ENCODE measurements at regions not wholly inside any gene's neighbourhood (a gene's known extent, or its start where the extent isn't known, plus 50 kb on each side); places are given as distances from the start of the nearest gene placed in this dataset.
A peak's percentile ranks its signal among the peaks of the same experiment; 100 is the strongest.

DNA sequence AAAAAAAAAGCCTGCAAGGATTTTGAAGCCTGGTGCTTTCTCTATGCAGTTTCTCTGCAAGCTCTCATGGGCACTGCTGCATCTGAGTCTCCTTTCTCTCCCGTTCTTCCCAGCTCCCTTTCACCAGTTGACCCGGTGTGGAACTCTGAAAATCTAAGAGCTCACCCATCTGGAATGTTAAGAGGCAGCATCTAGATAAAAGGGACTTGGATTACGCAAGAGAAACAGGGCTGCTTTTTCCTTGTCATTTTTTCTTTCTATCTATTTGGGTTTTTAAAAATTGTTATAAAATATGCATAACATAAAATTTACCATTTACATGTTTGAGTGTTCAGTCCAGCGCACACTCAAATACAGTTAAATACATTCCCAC, 95.2 kb upstream of the RPS6KA3 start:
- TF ChIP-seq NFRKB (IDR thresholded peaks at IDR 0.05), result no peak
- no peak for TF ChIP-seq ARNT (IDR thresholded peaks at IDR 0.05)
- TF ChIP-seq BHLHE40 (IDR thresholded peaks at IDR 0.05; ENCODE audit: borderline replicate concordance), result no peak
- TF ChIP-seq, protein P1, sequence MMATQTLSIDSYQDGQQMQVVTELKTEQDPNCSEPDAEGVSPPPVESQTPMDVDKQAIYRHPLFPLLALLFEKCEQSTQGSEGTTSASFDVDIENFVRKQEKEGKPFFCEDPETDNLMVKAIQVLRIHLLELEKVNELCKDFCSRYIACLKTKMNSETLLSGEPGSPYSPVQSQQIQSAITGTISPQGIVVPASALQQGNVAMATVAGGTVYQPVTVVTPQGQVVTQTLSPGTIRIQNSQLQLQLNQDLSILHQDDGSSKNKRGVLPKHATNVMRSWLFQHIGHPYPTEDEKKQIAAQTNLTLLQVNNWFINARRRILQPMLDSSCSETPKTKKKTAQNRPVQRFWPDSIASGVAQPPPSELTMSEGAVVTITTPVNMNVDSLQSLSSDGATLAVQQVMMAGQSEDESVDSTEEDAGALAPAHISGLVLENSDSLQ (IDR thresholded peaks at IDR 0.05), result no peak
- TF ChIP-seq ZNF384 (IDR thresholded peaks at IDR 0.05), result no peak
- no peak for TF ChIP-seq L3MBTL2 (conservative IDR thresholded peaks at IDR 0.05)
- TF ChIP-seq FOXA1 (IDR thresholded peaks at IDR 0.05), result no peak
- DNase-seq (ENCODE audit: extremely low spot score), result peak; percentile 19
- CTCF ChIA-PET, result interaction anchor here (0.6 kb wide), 1 partner anchor 57 kb away, joined by 3 read pairs; no protein-coding TSS in a partner anchor
- POLR2A ChIA-PET, result interaction anchor here (1.0 to 3.0 kb wide), 4 partner anchors 11 to 96 kb away, joined by 3 to 13 read pairs (median 4); no protein-coding TSS in a partner anchor

DNA sequence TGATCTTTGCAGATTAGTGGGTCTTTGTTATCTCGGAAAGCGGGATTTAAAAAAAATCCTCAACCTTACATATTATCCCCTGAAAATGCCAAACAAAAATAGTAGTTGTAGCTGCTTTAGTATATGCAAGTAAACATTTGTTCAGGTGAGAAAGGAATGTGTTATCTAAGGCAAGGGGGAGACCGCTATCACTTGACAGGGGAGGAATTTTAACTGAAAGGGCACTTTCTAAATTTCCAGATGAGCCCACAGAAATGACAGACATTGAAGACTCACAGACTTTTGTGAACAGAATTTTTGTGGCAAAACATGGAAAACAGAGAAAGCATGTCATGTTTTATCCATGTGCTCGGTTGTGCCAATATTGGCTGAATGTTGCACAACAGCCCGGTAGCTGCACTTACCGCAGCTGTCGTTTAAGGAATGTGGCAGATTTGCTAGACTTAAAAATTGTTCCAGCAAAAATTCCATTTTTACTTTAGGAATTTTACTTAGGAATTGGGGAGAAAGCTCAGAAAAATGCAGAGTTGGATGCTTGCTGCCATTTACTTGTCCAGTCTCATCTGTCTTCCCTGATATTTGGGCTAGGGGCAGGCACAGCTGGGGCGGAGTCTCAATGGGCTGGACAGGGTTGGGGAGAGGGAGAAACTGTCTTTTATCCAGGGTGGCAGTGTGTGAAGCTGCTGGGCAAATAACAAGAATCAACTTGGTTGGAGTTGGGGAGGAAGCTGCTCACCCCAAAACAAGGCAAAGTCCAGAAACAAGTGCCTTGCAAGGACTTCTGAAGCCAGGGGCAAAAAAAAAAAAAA, 94.6 kb upstream of the RPS6KA3 start:
- DNase-seq (ENCODE audit: extremely low spot score), result no peak
- no peak for TF ChIP-seq NFRKB (IDR thresholded peaks at IDR 0.05)
- TF ChIP-seq CTBP1 (IDR thresholded peaks at IDR 0.05; ENCODE audit: borderline replicate concordance), result no peak
- no peak for TF ChIP-seq ZNF384 (IDR thresholded peaks at IDR 0.05)
- POLR2A ChIA-PET, result interaction anchor here (1.0 to 3.0 kb wide), 4 partner anchors 11 to 96 kb away, joined by 3 to 13 read pairs (median 4); no protein-coding TSS in a partner anchor
- CTCF ChIA-PET, result interaction anchor here (0.6 kb wide), 1 partner anchor 58 kb away, joined by 3 read pairs; no protein-coding TSS in a partner anchor

DNA sequence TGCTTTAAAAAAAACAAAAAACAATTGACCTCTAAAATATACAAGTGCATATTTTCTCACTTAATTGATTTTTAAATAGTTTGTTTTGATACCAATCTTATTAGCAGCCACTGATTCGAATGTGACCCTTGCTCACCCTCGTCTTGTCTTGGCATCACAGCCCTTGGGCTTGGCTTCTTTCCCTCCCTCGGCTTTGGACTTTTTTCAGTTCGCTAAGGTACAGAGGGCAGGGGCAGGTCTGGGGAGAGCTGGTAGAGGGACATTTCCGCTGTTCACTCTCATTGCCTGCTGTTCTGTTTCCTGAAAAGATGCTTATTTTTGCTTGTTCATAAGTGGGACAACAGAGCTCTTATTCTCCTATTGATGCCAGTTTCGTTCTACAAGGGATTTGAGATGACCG, 88.5 kb upstream of the RPS6KA3 start:
- ChIA-PET POLR2A (no interaction called here), CTCF (interaction anchor here (0.6 kb wide), 1 partner anchor 450 kb away, joined by 6 read pairs; no protein-coding TSS in a partner anchor)
- TF ChIP-seq TARDBP (IDR thresholded peaks at IDR 0.05) (no peak), SP1 (IDR thresholded peaks at IDR 0.05) (no peak), NFRKB (IDR thresholded peaks at IDR 0.05) (no peak), L3MBTL2 (conservative IDR thresholded peaks at IDR 0.05) (no peak), ELF4 (IDR thresholded peaks at IDR 0.05) (no peak), BHLHE40 (IDR thresholded peaks at IDR 0.05; ENCODE audit: borderline replicate concordance) (no peak), HDGF (IDR thresholded peaks at IDR 0.05; ENCODE audit: borderline replicate concordance) (no peak), ARNT (IDR thresholded peaks at IDR 0.05) (no peak)
- TF ChIP-seq, protein P1 (IDR thresholded peaks at IDR 0.05), result no peak
- DNase-seq (ENCODE audit: extremely low spot score), result no peak

DNA sequence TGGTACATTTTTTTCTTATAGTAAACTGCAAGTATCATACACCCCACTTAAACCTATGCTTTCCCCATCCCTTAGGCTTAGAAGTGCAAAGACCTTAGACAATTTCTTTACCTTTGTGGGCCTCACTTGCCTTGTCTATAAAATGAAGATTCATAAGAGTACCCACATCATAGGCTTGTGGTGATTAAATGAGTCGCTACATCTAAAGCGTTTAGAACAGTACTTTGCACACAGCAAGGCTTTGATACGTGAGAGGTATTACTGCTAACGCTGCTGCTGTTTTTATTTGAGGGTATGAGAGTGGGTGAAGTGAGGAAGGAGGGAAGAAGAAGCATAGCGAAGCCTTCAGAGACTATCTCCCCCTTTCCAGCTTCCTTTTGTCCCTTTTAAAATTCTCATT, 87.8 kb upstream of the RPS6KA3 start:
- ChIA-PET CTCF (no interaction called here), POLR2A (no interaction called here)
- TF ChIP-seq NFRKB (IDR thresholded peaks at IDR 0.05) (no peak), ARNT (IDR thresholded peaks at IDR 0.05) (no peak), CTBP1 (IDR thresholded peaks at IDR 0.05; ENCODE audit: borderline replicate concordance) (no peak), FOXK2 (IDR thresholded peaks at IDR 0.05) (no peak), TARDBP (IDR thresholded peaks at IDR 0.05) (no peak), FOXA1 (IDR thresholded peaks at IDR 0.05) (no peak), LEF1 (IDR thresholded peaks at IDR 0.05; ENCODE audit: borderline replicate concordance) (no peak), ELF4 (IDR thresholded peaks at IDR 0.05) (no peak), FOXM1 (IDR thresholded peaks at IDR 0.05; ENCODE audit: borderline replicate concordance) (no peak), ZNF384 (IDR thresholded peaks at IDR 0.05) (no peak), L3MBTL2 (conservative IDR thresholded peaks at IDR 0.05) (no peak)
- TF ChIP-seq, protein P1 (IDR thresholded peaks at IDR 0.05), result no peak
- no peak for DNase-seq (ENCODE audit: extremely low spot score)

DNA sequence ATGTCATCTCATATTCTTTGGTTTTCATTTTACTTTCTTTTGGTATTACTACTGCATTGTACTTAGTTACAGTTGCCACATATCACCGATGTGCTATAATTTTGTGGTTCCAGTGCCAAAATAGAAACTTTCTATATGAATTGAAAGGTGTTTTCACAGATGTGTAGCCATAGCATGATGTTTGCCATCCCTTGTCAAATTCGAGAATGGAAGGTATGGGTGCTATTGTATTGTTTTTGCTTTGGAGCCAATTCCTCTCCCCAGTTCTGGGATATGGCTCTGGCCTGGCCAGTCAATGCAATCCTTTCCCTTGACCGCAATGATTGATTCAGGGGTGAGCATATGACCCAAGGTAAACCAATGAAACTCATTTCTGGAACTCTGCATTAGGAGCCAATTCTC, 86.2 kb upstream of the RPS6KA3 start:
- DNase-seq (ENCODE audit: extremely low spot score), result no peak
- ChIA-PET CTCF (no interaction called here), POLR2A (no interaction called here)
- TF ChIP-seq FOXM1 (IDR thresholded peaks at IDR 0.05; ENCODE audit: borderline replicate concordance) (no peak), NFRKB (IDR thresholded peaks at IDR 0.05) (no peak), LEF1 (IDR thresholded peaks at IDR 0.05; ENCODE audit: borderline replicate concordance) (no peak), CTBP1 (IDR thresholded peaks at IDR 0.05; ENCODE audit: borderline replicate concordance) (no peak), ELF4 (IDR thresholded peaks at IDR 0.05) (no peak), FOXK2 (IDR thresholded peaks at IDR 0.05) (no peak), HDGF (IDR thresholded peaks at IDR 0.05; ENCODE audit: borderline replicate concordance) (no peak)

DNA sequence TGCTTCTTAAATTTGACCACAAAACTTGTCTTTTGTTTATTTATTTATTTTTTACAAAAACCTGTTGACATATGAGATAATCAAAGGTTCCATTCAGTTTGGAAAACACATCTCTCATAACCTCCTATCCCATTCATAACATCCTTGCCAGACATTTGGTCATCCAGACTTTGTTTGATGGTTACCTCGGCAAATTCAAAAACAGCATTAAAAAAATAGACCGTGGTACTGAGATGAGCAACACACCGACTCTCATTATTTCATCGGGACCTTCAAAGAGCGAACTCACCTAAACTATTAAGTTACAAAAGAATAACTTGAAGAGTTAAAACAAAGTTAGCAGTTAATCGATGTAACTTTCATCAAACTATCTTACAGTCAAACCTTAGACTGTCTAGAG, 85.8 kb upstream of the RPS6KA3 start:
- TF ChIP-seq TARDBP (IDR thresholded peaks at IDR 0.05) (no peak), ZNF384 (IDR thresholded peaks at IDR 0.05) (no peak), NFRKB (IDR thresholded peaks at IDR 0.05) (no peak), ELF4 (IDR thresholded peaks at IDR 0.05) (no peak), FOXK2 (IDR thresholded peaks at IDR 0.05) (no peak), BHLHE40 (IDR thresholded peaks at IDR 0.05; ENCODE audit: borderline replicate concordance) (no peak), SP1 (IDR thresholded peaks at IDR 0.05) (no peak), ARNT (IDR thresholded peaks at IDR 0.05) (no peak), HDGF (IDR thresholded peaks at IDR 0.05; ENCODE audit: borderline replicate concordance) (no peak), FOXM1 (IDR thresholded peaks at IDR 0.05; ENCODE audit: borderline replicate concordance) (no peak), CTBP1 (IDR thresholded peaks at IDR 0.05; ENCODE audit: borderline replicate concordance) (no peak), LEF1 (IDR thresholded peaks at IDR 0.05; ENCODE audit: borderline replicate concordance) (no peak), SUZ12 (IDR thresholded peaks at IDR 0.05) (no peak)
- TF ChIP-seq, protein P1 (IDR thresholded peaks at IDR 0.05), result no peak
- no peak for DNase-seq (ENCODE audit: extremely low spot score)
- POLR2A ChIA-PET, result interaction anchor here (1.2 kb wide), 1 partner anchor 211 kb away, joined by 4 read pairs; the partner anchor contains the start of gene EIF1AX
- CTCF ChIA-PET, result no interaction called here
